IMR-90 (cell line): ENCODE measurements at regions not wholly inside any gene's neighbourhood (a gene's known extent, or its start where the extent isn't known, plus 50 kb on each side); places are given as distances from the start of the nearest gene placed in this dataset.

Source experiments
- ATAC-seq: fragments of 200-7000 bp; cut with Tn5 transposase; 2 replicates; pipeline ENCODE4 v1.9.1; 2020; ENCODE audit warnings: low read depth, mild to moderate bottlenecking, moderate library complexity
- BruUV-seq: library from RNA; stranded (reverse); fragments of 400-500 nt; replicated peaks from 2 replicates; lab custom pipeline; 2021; lab: Mats Ljungman, UMichigan
- CTCF ChIA-PET: fragments of 300-600 bp; formaldehyde crosslinking; extraction: SDS; loops from one replicate; lab custom pipeline; 2021; ENCODE audit warnings: antibody characterized with exemption; lab: Yijun Ruan, JAX
- POLR2A ChIA-PET: fragments of 300-600 bp; sonication (Branson Sonifier 250); formaldehyde crosslinking; loops from one replicate; lab custom pipeline; 2022; ENCODE audit warnings: antibody characterized with exemption; ENCODE audit not compliant: unreplicated experiment; lab: Charles Lee
- DNase-seq: peaks from one replicate; pipeline ENCODE4 v3.0.0; 2013
- H2AFZ ChIP-seq: replicated peaks from 2 replicates; pipeline ENCODE3; 2013; ENCODE audit warnings: low read length, mild to moderate bottlenecking; ENCODE audit not compliant: poor library complexity
- H2AK5ac ChIP-seq: 2 replicates; pipeline ENCODE4 v1.6.1; 2013; ENCODE audit warnings: low read depth, low read length, inconsistent platforms
- H2AK9ac ChIP-seq: replicated peaks from 2 replicates; pipeline ENCODE3; 2013; ENCODE audit warnings: mild to moderate bottlenecking, low read depth, low read length, moderate library complexity; ENCODE audit not compliant: poor library complexity
- H2BK120ac ChIP-seq: 2 replicates; pipeline ENCODE4 v1.6.1; 2013; ENCODE audit warnings: low read depth, low read length, inconsistent platforms
- H2BK15ac ChIP-seq: 3 replicates; pipeline ENCODE4 v1.6.1; 2013; ENCODE audit warnings: low read depth, low read length, inconsistent platforms
- H2BK20ac ChIP-seq: 2 replicates; pipeline ENCODE4 v1.6.1; 2013; ENCODE audit warnings: low read depth, mild to moderate bottlenecking, inconsistent platforms, low read length, moderate library complexity
- H2BK5ac ChIP-seq: 2 replicates; pipeline ENCODE4 v1.6.1; 2013; ENCODE audit warnings: mild to moderate bottlenecking, low read depth, low read length, inconsistent platforms; ENCODE audit not compliant: poor library complexity, severe bottlenecking
- H3K14ac ChIP-seq: replicated peaks from 2 replicates; pipeline ENCODE4 v1.6.1; 2013; ENCODE audit warnings: low read depth, low read length, inconsistent platforms
- H3K18ac ChIP-seq: 2 replicates; pipeline ENCODE4 v1.6.1; 2013; ENCODE audit warnings: low read depth, low read length, control low read depth
- H3K23ac ChIP-seq: 2 replicates; pipeline ENCODE4 v1.6.1; 2013; ENCODE audit warnings: low read depth, low read length, inconsistent platforms
- H3K27ac ChIP-seq: 2 replicates; pipeline ENCODE4 v1.5.1; 2013; ENCODE audit warnings: mild to moderate bottlenecking, control low read depth, low read length; ENCODE audit not compliant: insufficient read depth
- H3K27me3 ChIP-seq: 2 replicates; pipeline ENCODE4 v1.6.1; 2013; ENCODE audit warnings: low read length; ENCODE audit not compliant: control insufficient read depth, insufficient read depth
- H3K36me3 ChIP-seq: 2 replicates; pipeline ENCODE4 v1.6.1; 2013; ENCODE audit warnings: low read length, mixed read lengths; ENCODE audit not compliant: control insufficient read depth, insufficient read depth
- H3K4ac ChIP-seq: 2 replicates; pipeline ENCODE4 v1.6.1; 2013; ENCODE audit warnings: low read depth, low read length, inconsistent platforms
- H3K4me1 ChIP-seq: 2 replicates; pipeline ENCODE4 v1.6.1; 2013; ENCODE audit warnings: low read length, mixed read lengths; ENCODE audit not compliant: control insufficient read depth, insufficient read depth
- H3K4me2 ChIP-seq: 2 replicates; pipeline ENCODE4 v1.6.1; 2013; ENCODE audit warnings: low read depth, mild to moderate bottlenecking, control low read depth, low read length, moderate library complexity
- H3K4me3 ChIP-seq: 2 replicates; pipeline ENCODE4 v1.5.1; 2013; ENCODE audit warnings: low read depth, mild to moderate bottlenecking, control low read depth, low read length, moderate library complexity; ENCODE audit not compliant: insufficient read depth
- H3K56ac ChIP-seq: 2 replicates; pipeline ENCODE4 v1.6.1; 2013; ENCODE audit warnings: low read length, inconsistent platforms; ENCODE audit not compliant: insufficient read depth; ENCODE audit errors: extremely low read depth
- H3K79me1 ChIP-seq, 2 experiments: 2 replicates each; pipeline ENCODE4 v1.6.1; 2013; ENCODE audit warnings: low read length in 2 of 2, inconsistent platforms in 1 of 2, low read depth in 1 of 2
- H3K9ac ChIP-seq: 2 replicates; pipeline ENCODE4 v1.6.1; 2013; ENCODE audit warnings: low read depth, low read length, control low read depth
- H3K9me1 ChIP-seq: 2 replicates; pipeline ENCODE4 v1.6.1; 2013; ENCODE audit warnings: low read length, inconsistent platforms; ENCODE audit not compliant: insufficient read depth
- H3K9me3 ChIP-seq: 2 replicates; pipeline ENCODE4 v1.6.1; 2013; ENCODE audit warnings: low read length; ENCODE audit not compliant: control insufficient read depth, insufficient read depth
- H4K20me1 ChIP-seq: 2 replicates; pipeline ENCODE4 v1.6.1; 2013; ENCODE audit warnings: low read length, inconsistent platforms; ENCODE audit not compliant: insufficient read depth
- H4K5ac ChIP-seq: 2 replicates; pipeline ENCODE4 v1.6.1; 2013; ENCODE audit warnings: mild to moderate bottlenecking, low read depth, low read length, control low read depth
- H4K8ac ChIP-seq, 2 experiments: 2 replicates each; pipeline ENCODE4 v1.6.1; 2013; ENCODE audit warnings: low read depth in 2 of 2, low read length in 2 of 2, control low read depth in 1 of 2, inconsistent platforms in 1 of 2
- H4K91ac ChIP-seq: 2 replicates; pipeline ENCODE4 v1.6.1; 2013; ENCODE audit warnings: low read depth, low read length, inconsistent platforms; ENCODE audit not compliant: insufficient read depth
- BHLHE40 ChIP-seq: fragments of 150-350 bp; IDR thresholded peaks from 2 replicates; pipeline ENCODE4 v1.6.1; 2016; ENCODE audit warnings: mild to moderate bottlenecking, low read depth, low read length
- CEBPB ChIP-seq: IDR thresholded peaks from 2 replicates; pipeline ENCODE4 v1.6.1; 2012; ENCODE audit warnings: low read depth, low read length, improper control_type of control experiment
- CHD1 ChIP-seq: IDR thresholded peaks from 2 replicates; pipeline ENCODE4 v1.6.1; 2012; ENCODE audit warnings: low read depth, low read length, improper control_type of control experiment
- CTCF ChIP-seq: conservative IDR thresholded peaks from 2 replicates; pipeline ENCODE4 v1.5.1; 2012; ENCODE audit warnings: mild to moderate bottlenecking, low read depth, low read length, improper control_type of control experiment
- FOS ChIP-seq: fragments of 150-350 bp; IDR thresholded peaks from 2 replicates; pipeline ENCODE4 v1.6.1; 2016; ENCODE audit warnings: low read depth, low read length
- NFE2L2 ChIP-seq: fragments of 150-350 bp; IDR thresholded peaks from 2 replicates; pipeline ENCODE4 v1.6.1; 2016; ENCODE audit warnings: low read depth, mild to moderate bottlenecking, low read length
- POLR2A ChIP-seq: IDR thresholded peaks from 2 replicates; pipeline ENCODE4 v1.6.1; 2012; ENCODE audit warnings: mild to moderate bottlenecking, low read depth, low read length
- RAD21 ChIP-seq: IDR thresholded peaks from 2 replicates; pipeline ENCODE4 v1.6.1; 2012; ENCODE audit warnings: low read length, improper control_type of control experiment
- WGBS, 2 experiments: methylation state at CpG; one replicate each; pipeline versions ENCODE4 v1.1.5 to v1.1.7; 2013; ENCODE audit warnings: missing lambda C conversion rate in 2 of 2; ENCODE audit not compliant: insufficient read length in 1 of 2; ENCODE audit errors: extremely low coverage in 2 of 2; 5-methylcytosine and 5-hydroxymethylcytosine counted together
- dilution Hi-C: fragments of 300-500 bp; cut with HindIII; formaldehyde crosslinking; loops from one replicate; pipeline ENCODE4 v1.14.3; 2018; ENCODE audit warnings: low sequenced_read_pairs; ENCODE audit not compliant: unreplicated experiment
- in situ Hi-C: fragments of 300-500 bp; cut with MboI; formaldehyde crosslinking; loops from 3 replicates; pipeline ENCODE4 v1.14.3; 2019; ENCODE audit warnings: low sequenced_read_pairs, inconsistent platforms, mixed read lengths
- intact Hi-C: fragments of 100-400 bp; cut with micrococcal nuclease; formaldehyde crosslinking; loops from 2 replicates; pipeline ENCODE4 v1.10.0; 2022

GRCh38 chr11:70741085-70741484, 342.8 kb downstream of the CTTN start:
- Histone ChIP-seq H3K4ac (no peak overlapping the region), H2AFZ (no peak overlapping the region), H4K5ac (no peak overlapping the region), H2AK5ac (no peak overlapping the region), H3K27me3 (peaks cover 4% of the 10 kb centered on the region; the same call in 1 of the 2 replicates), H3K79me1 (no peaks in the 10 kb centered on the region), H3K27ac (no peak overlapping the region), H3K36me3 (no peaks in the 10 kb centered on the region), H3K9me1 (no peaks in the 10 kb centered on the region), H3K14ac (no peak overlapping the region), H2BK5ac (no peak overlapping the region), H3K23ac (no peak overlapping the region), H3K18ac (no peak overlapping the region), H4K8ac (no peak overlapping the region), H3K4me1 (no peaks in the 10 kb centered on the region), H4K91ac (no peak overlapping the region), H3K56ac (no peak overlapping the region), H4K20me1 (no peaks in the 10 kb centered on the region; the same call in 1 of the 2 replicates), H3K9ac (no peak overlapping the region), H2BK120ac (no peak overlapping the region), H3K4me3 (no peak overlapping the region), H2BK15ac (no peak overlapping the region), H2BK20ac (no peak overlapping the region), H3K4me2 (no peak overlapping the region), H3K9me3 (no peaks in the 10 kb centered on the region; the same call in 1 of the 2 replicates), H2AK9ac (no peak overlapping the region)
- POLR2A ChIA-PET: no interaction called here
- no peak for TF ChIP-seq POLR2A
- TF ChIP-seq NFE2L2: no peak
- no peak for TF ChIP-seq CEBPB
- TF ChIP-seq CTCF: no peak
- no peak for TF ChIP-seq CHD1
- TF ChIP-seq BHLHE40: no peak
- no peak for TF ChIP-seq FOS
- no peak for TF ChIP-seq RAD21
- dilution Hi-C loops: no loop called here
- no peak for ATAC-seq
- no peak for DNase-seq
- CTCF ChIA-PET: no interaction called here
- 67% methylated on average over 3 of the region's 3 CpGs; no CpG with 5 or more reads in 1 of the 2 experiments for WGBS, 2 experiments
- in situ Hi-C loops: no loop called here
- no TSS peak for BruUV-seq
- intact Hi-C loops: no loop called here
